GM11168 (cell line): ENCODE measurements at regions not wholly inside any gene's neighbourhood (a gene's known extent, or its start where the extent isn't known, plus 50 kb on each side); places are given as distances from the start of the nearest gene placed in this dataset.

ENCODE experiments used
- in situ Hi-C: fragments of 300-500 bp; cut with MboI; formaldehyde crosslinking; loops from one replicate; pipeline ENCODE4 v1.12.0; 2022; ENCODE audit warnings: low sequenced_read_pairs; ENCODE audit not compliant: unreplicated experiment

GRCh38 chr13:31437975-31438374, 238.2 kb downstream of the B3GLCT start:
- in situ Hi-C loops: loop anchor here (10.0 kb wide), 1 partner anchor 297 kb away; the partner anchor contains the start of gene RXFP2

- in situ Hi-C loops: no loop called here
These were observed 240.4 kb downstream of the B3GLCT start for GRCh38 chr13:31440132-31440531.

- in situ Hi-C loops: no loop called here
These were observed 242.2 kb downstream of the B3GLCT start for GRCh38 chr13:31441800-31442510.

GRCh38 chr13:31442571-31442970, 242.8 kb downstream of the B3GLCT start:
- in situ Hi-C loops: no loop called here

GRCh38 chr13:31444266-31444856, 244.6 kb downstream of the B3GLCT start:
- in situ Hi-C loops: no loop called here

- in situ Hi-C loops: no loop called here
These were observed 252.8 kb downstream of the B3GLCT start for GRCh38 chr13:31452525-31452924.

- in situ Hi-C loops: no loop called here
These were observed 255.8 kb downstream of the B3GLCT start for GRCh38 chr13:31455581-31455980.

GRCh38 chr13:31456056-31456455, 256.3 kb downstream of the B3GLCT start:
- in situ Hi-C loops: no loop called here

GRCh38 chr13:31460061-31460460, 260.3 kb downstream of the B3GLCT start:
- in situ Hi-C loops: no loop called here

GRCh38 chr13:31461923-31462322, 262.1 kb downstream of the B3GLCT start:
- in situ Hi-C loops: no loop called here

- in situ Hi-C loops: no loop called here
These were observed 263.0 kb downstream of the B3GLCT start for GRCh38 chr13:31462766-31463165.

GRCh38 chr13:31468114-31468902, 268.5 kb downstream of the B3GLCT start:
- in situ Hi-C loops: no loop called here

GRCh38 chr13:31469377-31469776, 269.6 kb downstream of the B3GLCT start:
- in situ Hi-C loops: no loop called here

- in situ Hi-C loops: no loop called here
These were observed 263.1 kb upstream of the RXFP2 start for GRCh38 chr13:31476266-31476665.

- in situ Hi-C loops: no loop called here
These were observed 262.6 kb upstream of the RXFP2 start for GRCh38 chr13:31476753-31477152.

- in situ Hi-C loops: no loop called here
These were observed 261.4 kb upstream of the RXFP2 start for GRCh38 chr13:31477961-31478360.

GRCh38 chr13:31485183-31485582, 254.1 kb upstream of the RXFP2 start:
- in situ Hi-C loops: no loop called here

- in situ Hi-C loops: no loop called here
These were observed 253.7 kb upstream of the RXFP2 start for GRCh38 chr13:31485651-31486051.

GRCh38 chr13:31495336-31495735, 244.0 kb upstream of the RXFP2 start:
- in situ Hi-C loops: no loop called here

GRCh38 chr13:31499274-31499673, 240.1 kb upstream of the RXFP2 start:
- in situ Hi-C loops: no loop called here

- in situ Hi-C loops: no loop called here
These were observed 235.7 kb upstream of the RXFP2 start for GRCh38 chr13:31503626-31504025.
